ENCODE measurements at regions not wholly inside any gene's neighbourhood (a gene's known extent, or its start where the extent isn't known, plus 50 kb on each side); places are given as distances from the start of the nearest gene placed in this dataset.

- TF ChIP-seq ZBTB40 (IDR thresholded peaks at IDR 0.05; ENCODE audit: borderline replicate concordance) (no peak), HDAC6 (IDR thresholded peaks at IDR 0.05; ENCODE audit: unreplicated experiment) (no peak), IRF5 (IDR thresholded peaks at IDR 0.05; ENCODE audit: borderline replicate concordance) (no peak), BRCA1 (IDR thresholded peaks at IDR 0.05; ENCODE audit: low read depth, low read length) (no peak), RAD51 (IDR thresholded peaks at IDR 0.05) (no peak), TBL1XR1 (IDR thresholded peaks at IDR 0.05; ENCODE audit: low read depth, low read length) (no peak)
Measured at GRCh38 chr19:33946535-33947264, 150.0 kb downstream of the KCTD15 start (continued).

Data from GM12878 (cell line).